ENCODE measurements at regions not wholly inside any gene's neighbourhood (a gene's known extent, or its start where the extent isn't known, plus 50 kb on each side); places are given as distances from the start of the nearest gene placed in this dataset.
"Not testable (repeated sequence)": the region's sequence is repeated elsewhere in the genome, so short reads cannot be mapped to it uniquely, and the experiment has no call there.

DNA sequence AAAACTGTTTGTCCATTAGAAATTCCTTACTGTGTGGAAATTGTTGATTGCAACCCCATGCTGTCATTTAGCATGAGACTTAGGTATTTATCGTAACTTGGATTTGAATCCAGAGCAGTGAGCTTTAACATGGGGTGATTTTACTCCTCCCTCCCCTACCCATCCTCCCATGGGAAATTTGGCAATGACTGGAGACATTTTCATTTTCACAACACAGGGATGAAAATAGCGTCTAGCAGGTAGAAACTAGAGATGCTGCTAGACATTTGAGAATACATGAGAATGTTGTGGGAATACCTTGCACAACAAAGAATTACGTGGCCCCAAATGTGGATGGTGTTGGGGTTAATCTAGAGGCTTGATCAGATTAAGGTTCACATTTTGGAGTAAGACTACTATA, 191.3 kb upstream of the MPDZ start:
- DNase-seq: no peak

DNA sequence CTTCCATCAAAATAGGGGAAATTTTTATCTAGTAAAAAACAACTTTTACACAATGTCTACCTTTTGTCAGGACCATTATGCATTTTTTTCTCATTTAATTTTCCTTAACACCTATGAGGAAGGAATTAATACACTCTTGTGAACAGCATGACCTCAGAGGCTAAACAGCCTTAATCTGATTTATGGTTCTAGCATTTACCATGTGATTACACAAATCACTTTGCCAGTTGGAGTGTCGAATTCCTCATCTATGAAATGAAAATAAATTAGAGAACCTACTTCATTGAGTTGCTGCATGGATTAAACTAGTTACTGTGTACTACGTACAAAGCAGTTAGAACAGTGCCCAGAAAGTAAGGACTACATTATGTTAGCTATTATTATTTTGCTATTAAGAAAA, 187.7 kb upstream of the MPDZ start:
- DNase-seq: no peak

DNA sequence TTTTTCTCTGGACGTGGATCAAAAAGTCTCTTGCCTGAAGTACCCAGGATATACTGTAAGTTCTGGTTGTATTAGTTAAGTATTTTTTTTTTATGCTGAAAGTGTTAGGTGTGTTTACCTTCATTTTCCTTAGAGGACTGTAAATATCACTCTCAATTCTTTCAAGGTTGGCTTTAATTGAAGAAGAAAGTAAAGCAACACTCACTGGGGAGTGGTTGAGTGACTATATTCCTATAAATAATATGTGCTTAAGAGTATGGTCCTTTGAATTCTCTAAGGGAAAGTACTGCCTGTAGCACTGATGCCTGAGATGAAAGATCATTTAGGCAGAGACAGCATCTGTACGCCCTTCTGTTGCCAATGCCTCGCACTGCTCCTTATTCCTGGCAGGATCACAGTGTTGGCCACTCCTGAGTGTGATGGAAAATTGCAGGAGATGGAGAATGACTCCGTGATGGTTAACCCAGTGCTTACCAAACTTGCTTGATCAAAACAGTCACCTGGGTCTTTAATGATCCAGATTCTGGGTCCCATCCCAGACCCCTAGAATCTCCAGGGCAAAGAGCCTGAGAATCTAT, 182.0 kb upstream of the MPDZ start:
- DNase-seq: no peak

DNA sequence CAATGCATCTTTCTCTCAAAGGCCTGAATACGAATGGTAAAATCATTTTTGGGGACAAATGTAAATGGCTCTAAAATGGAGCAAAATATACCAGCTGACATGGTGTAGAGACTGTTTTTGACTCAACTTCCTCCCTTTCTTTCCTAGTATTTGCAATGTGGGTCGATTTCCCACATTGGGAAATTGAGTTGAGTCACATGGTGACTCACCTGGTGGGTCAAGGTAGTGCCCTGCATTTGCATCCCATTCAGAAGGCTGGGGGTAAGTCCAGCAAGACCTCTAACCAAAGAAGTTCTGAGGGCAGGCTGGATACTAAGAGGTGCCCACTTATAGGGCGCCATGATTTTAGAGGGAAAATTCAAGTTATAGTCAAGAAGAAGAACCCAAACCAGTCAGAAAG, 179.6 kb upstream of the MPDZ start:
- DNase-seq: no peak

DNA sequence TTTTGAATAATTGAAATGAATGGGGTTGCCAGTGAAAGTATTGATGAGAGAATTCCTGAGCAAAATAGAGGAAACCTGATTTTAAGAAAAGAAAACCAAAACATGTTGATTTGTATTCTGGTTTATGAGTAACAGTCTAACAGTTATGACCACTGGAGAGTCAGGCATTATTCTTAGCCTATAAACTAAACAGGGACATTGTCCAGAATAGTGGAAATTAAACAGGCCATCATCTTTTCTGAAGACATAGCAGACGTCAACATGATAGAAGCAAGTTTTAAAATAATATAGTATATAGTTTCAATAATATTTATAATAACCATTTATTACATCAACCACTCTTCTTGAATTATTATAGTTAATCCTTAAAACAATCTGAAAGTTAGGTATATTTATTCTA, 178.3 kb upstream of the MPDZ start:
- no peak for DNase-seq

DNA sequence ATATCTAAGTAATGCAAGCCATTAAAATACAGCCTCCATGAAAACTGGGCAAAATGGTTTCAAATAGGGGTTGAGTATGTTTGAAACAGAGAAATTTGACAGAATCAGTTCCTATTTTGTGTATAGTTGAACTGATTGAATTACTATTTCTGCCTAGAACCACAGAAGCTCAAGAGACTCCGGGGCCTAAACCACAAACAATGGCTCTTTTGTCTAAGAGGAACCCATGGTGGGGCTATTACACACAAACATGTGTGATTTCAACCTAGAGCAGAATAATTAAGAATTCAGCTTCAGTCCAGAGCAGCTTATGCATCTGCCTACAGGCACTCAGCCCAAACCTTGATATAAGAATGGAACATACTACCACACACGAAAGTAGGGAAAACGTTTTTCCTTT, 171.2 kb upstream of the MPDZ start:
- no peak for DNase-seq

DNA sequence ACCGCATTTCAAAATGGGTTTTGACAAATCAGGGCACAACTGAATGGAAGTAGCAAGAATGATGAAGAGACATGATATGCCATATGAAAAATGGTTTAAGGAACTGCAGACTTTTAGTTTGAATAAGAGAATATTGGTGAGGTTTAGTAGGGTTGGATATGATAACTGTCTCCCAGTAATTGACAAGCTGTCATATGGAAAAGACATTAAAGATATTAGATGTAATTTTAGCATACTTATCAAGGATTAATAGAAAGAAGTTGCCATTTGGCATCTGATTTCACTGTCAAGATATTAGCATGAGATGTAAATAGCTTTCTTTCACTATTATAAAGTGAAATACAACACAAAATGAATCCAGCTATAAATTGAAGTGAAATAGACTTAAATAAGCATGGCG, 169.0 kb upstream of the MPDZ start:
- no peak for DNase-seq

DNA sequence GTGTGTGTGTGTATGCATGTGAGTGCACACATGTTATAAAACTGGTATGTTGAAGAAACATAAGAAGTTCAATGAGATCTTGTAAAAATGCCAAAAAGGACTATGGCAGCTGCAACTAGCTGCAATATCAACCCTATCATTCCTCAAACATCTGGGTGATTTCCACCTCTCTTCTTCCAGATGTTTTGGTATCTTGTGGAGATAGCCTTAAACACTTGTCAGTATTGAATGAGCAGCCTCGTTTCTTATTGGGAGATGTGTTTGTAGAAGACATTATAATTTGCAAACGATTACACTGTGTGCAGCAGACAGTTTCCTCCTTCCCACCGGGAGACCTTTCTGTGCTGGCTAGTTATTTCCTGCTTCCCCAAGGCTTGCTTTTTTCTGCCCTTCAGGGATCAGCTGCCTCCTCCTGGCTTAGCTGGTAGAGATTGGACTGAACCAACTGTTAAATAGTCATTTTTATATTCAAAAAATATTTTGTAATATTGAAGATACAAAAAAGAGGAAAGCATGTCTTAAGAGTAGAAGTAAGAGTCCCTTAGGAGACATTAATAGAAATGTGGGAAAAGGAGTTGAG, 168.4 kb upstream of the MPDZ start:
- no peak for DNase-seq

DNA sequence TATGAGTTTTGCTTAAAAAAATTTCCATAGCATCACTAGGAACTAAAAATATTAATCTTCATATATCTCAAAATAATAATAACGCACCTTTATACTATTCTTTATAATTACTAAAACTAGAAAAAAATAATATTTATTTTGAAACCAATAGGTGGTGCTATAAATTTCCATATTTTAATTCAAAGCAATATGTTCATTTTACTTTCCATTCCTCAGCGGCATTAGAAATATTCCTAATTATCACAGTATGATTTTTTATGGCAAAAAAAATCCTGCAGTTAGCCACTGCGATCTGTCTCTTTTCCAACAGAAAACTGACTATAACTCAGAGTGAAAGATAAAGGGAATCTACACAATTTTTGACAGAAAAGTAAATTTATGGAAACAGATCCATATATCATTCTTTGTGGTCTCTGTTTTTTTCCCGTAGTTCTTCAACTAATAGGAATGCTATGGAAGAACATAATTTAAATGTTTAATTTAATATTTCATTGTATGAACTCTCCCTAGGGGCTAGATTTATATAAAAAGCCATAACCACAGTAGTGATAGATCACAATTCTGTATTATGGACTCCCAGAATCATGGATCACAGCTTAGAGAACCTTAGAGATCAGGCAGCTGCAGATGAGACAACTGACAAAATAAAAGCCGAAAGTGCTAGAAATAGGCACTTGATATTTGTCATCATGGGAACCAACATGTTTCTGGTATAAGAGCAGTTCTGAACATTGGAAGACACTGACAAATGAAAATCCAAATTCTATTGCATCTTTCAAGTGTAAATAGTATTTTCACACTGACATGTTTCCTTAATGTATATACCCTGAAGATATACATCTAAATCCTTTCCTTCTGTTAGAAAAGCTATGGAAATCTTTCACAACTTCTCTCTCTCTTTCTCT, 167.7 kb upstream of the MPDZ start:
- no peak for DNase-seq

DNA sequence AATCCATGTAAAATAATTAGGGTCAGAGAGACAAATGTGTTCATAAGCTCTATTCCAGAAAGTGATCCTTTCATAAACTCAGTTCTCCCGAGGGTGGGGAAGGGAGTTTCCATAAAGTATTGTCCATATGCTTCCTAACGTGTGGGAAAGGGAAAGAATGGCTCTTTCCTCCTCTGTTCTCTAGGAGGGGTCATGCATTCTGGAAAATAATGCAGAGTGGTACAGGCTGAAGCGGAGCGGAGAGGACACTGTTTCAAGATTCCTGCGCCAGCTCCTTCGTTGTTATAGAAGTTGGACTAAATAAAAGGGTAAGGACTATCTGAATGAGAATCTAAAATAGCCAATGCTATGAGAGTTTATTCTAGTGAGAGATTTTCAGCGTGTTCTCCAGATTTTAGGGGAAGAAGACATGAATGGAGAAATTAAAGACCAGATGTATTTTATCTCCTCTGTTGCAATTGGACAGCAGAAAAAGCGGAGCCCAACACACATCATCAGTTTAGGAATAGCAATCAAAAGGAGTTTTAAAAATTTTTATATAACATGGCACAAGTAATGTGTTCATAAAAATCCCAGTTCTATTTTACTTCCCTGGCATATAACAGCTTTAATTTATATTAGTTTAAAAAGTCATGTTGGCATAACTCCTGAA, 166.9 kb upstream of the MPDZ start:
- no peak for DNase-seq

DNA sequence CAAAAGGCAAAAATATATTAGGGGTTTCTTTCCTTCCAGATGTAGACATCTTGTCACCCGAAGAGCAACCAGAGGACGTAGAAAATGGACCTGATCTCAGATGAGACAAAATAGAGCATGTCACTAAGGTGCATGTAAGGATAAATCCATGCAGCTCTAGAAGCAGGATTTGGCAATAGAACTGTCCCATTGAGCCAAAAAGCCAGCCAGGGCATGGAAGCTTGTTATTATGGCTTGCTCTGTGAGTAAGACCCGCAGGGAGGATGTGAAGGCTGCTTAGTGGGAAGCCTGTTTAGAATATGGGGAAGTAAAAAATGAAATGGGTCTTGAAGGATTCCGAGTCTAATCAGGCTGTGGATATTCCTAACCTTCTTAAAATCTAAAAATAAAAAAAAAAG, 165.6 kb upstream of the MPDZ start:
- DNase-seq: no peak

DNA sequence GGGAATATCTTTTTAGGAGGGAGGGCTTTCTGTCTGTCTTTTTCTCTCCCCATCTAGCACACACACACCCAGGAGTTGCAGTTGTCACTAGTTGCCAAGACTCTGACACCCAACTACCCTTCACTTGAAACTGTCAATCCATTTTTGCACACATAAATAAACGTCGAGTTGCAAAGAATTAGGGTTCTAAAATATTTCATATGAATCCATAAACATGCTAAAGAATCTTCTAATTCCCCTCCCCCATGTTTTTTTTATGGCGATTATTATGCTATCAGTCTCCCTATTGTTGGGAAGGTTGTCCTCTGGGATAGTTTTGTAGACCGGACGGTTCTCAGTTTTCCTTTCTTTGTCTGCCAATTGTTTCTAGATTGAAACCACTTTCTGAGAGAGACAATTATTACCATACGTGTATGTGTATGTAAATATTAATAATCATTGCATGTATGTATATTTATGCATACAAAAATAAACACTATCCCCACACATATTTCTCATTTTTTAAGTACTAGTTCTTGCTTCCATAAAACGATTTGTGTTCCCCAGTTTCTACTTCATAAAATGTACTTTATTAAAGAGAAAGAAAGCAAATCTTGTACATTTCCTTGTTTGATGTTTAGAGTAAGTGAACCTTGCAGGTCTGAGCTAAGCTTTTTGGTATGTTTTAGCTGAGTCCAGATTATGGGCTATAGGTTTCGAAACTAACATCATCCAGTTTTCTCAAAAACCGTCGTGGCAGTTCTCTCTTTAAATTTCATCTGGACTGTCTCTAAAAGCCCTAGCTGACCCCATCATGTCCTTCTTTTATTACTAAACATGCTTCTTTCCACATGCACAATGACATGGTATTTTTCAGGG, 165.0 kb upstream of the MPDZ start:
- no peak for DNase-seq

DNA sequence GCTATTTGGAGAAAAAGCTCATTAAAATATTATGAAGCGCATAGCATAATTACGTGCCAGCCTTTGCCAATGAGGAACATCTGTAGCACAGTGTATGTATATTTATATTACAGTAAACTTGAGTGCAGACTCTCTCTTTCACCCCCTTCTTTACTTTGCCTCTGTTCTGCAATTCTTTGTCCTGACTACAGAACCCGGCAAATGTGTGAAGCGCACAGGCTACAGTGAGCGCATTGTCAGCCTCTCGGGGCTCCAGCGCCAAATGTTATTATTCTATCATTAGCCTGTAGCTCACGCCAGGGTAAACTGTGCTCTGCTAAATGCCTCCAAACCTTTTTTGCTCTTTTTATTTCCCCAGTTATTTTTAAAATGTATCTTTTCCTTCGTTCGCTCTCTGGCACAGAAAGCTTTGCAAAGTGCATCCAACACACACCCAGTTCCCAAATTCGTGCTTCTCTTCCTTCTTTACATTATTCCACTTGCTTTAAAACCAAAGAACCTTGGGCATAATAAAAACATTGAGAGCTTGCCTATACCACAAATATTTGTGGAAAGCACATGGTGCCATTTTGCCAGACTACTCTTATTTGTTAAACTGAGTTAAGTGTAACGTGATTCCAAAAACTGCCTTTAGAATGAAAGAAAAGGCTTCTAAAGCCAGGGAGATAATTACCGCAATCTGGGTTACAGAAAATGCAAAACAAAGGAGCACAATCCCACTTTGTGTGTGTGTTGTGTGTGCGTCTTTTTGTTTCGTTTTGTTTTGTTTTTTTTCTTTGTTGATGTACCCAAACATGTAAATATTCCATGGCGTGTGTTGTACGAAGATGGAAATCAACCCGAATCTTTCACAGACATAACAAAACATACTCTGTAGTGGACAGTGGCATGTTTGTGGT, 164.1 kb upstream of the MPDZ start:
- DNase-seq: no peak

DNA sequence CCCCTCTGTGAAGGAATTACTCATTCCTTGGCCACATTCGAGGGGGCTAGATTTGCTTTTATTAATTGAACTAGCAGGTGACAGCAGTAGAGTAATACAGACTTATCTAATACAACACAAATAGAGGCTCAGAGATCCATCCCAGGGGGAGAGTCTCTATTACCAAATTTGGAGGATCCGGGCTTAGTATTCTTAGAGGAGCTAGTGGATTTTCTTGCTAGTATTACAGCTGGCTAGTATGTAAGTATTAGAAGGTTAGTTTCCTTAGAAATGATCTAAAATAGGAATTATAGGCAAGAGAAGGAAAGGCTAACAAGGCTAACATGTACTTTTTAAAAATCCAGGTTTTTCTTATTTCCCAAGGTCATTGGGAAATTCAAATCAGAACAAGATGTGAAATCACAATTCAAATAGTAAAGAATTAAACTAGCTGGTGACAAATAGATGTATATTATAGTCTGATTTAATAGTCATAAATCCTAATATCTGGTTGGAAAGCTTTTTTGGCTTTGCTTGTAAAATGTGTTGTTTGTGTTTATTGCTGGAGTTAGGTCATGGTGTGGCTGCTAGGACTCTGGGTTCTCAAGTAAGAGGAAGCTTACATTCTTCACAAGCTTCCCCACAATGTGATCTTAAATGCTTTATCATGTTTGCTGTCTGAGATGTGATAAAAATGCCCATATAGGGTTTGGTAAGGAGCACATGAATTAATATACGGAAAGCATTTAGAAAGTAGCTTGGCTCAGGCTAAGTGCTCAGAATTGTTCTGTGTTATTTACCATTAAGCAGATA, 160.4 kb upstream of the MPDZ start:
- no peak for DNase-seq

DNA sequence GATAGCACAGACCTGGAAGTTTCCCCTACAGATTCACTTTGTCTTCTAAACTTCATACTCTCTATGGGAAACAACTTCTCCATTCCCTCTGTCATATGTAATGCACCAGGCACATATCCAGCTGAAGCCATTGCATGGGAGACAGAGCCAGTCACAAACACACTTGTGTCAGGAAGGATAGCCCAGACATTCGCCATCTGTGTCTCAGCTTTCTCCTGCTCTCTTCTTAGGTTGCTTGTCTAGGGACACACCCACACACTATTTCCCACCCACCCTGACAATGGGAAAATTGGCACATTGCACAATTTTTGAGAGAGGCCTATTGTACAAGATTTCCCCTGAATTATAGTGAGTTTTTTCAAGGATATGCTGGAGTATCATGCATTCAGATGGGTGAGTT, 158.4 kb upstream of the MPDZ start:
- no peak for DNase-seq

DNA sequence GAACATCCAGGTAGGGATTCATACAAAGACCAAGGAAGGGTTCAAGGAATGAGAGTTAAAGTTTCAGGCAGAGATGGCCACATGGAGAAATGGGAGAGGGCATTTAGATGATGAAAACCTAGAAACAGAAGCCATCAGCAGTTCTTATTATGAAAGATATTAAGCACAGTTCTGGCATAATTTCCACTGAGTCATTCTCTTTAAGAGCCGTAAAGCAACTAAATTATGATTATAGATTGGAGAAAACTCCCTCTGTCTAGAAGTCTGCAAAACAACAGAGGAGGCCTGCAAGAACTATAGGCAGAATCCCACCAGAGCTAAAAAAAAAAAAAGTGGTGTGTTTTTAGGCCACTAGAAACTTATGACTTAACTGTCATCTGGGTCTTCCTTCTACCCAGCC, 157.1 kb upstream of the MPDZ start:
- no peak for DNase-seq

DNA sequence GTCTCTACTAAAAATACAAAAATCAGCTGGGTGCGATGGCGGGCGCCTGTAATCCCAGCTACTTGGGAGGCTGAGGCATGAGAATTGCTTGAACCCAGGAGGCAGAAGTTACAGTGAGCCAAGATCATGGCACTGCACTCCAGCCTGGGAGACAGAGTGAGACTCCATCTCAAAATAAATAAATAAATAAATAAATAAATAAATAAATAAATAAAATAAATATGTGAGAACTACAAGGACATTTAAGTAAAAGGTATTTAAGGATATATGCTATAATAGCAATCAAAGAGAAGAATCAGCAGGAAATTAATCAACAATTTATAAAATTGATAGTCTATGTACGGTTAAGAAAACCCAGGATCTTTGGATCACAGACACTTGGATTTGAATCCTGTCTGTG, 154.0 kb upstream of the MPDZ start:
- not testable (repeated sequence) for DNase-seq

DNA sequence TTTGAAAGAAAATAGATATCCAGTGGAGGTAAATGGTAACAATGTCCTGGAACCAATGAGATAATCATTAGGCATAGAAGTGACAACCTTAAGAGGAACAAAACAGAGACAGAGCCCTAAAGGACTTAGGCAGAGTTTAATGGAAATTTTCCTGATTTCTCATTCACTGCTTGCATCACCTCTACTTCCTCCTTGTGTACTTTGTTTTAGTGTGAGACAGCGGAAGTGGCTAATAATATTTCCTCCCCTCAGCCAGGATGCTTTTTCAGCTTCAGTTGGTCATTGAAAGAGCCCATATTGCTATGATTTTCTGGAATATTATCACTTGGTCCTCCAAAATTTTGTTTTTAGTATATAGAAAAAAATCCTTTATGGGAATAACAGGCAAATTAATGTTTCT, 153.4 kb upstream of the MPDZ start:
- DNase-seq: no peak

DNA sequence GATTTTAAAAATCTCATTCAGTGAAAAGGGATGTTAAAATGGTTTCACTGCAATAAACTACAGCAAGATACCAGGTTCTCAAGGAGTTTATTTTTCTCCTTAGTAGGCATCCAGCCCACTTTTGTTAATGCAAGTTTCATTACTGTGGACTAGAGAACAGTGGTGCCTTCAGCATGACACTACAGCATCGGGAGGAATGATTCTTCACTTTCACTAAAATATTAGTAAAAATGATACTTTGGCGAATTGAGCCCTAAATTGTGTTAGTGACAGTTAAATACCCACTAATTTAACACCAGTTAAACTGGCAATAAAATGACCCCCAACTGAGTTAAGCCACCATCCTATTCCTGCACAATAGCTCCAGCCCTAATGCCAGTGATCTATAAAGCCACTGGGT, 152.2 kb upstream of the MPDZ start:
- no peak for DNase-seq

DNA sequence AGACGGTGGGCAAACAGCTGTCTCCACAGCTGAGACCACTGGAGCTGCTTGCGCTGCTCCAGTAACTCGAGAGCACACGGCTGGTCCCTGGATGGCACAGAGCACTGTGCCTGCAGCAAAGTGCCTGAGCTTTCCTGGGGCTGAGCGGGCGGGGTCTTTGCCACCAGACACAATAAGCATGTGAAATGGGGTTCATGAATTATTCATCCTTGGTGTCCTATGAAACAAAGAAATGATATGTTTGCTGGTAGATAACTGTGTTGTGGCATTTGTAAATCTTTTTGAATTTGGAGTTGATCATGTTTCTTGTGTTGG, 151.7 kb upstream of the MPDZ start:
- DNase-seq: no peak
